ENCODE measurements at regions not wholly inside any gene's neighbourhood (a gene's known extent, or its start where the extent isn't known, plus 50 kb on each side); places are given as distances from the start of the nearest gene placed in this dataset.
A peak's percentile ranks its signal among the peaks of the same experiment; 100 is the strongest.

GRCh38 chr6:150732765-150733539 lies 132.6 kb upstream of the MTHFD1L start:
- no peaks in the 10 kb centered on the region for H3K27me3 ChIP-seq
- H3K36me3 ChIP-seq, result no peaks in the 10 kb centered on the region
- H3K4me1 ChIP-seq, result no peaks in the 10 kb centered on the region
- DNase-seq, result no peak
- no peaks in the 10 kb centered on the region for H3K9me3 ChIP-seq (replicated peaks)
- no peak overlapping the region for H3K27ac ChIP-seq
- no peak overlapping the region for H3K4me3 ChIP-seq

- no peaks in the 10 kb centered on the region for H3K4me1 ChIP-seq
- H3K4me3 ChIP-seq, result no peak overlapping the region
- no peak overlapping the region for H3K27ac ChIP-seq
- H3K9me3 ChIP-seq (replicated peaks), result no peaks in the 10 kb centered on the region
- no peaks in the 10 kb centered on the region for H3K36me3 ChIP-seq
- no peak for DNase-seq
- H3K27me3 ChIP-seq, result no peaks in the 10 kb centered on the region
Observed at GRCh38 chr6:150733726-150734125, 131.8 kb upstream of the MTHFD1L start.

GRCh38 chr6:150734235-150734634 lies 131.3 kb upstream of the MTHFD1L start:
- no peak for DNase-seq

GRCh38 chr6:150735341-150735851 lies 130.1 kb upstream of the MTHFD1L start:
- Histone ChIP-seq H3K4me1 (no peaks in the 10 kb centered on the region), H3K27ac (no peak overlapping the region), H3K4me3 (no peak overlapping the region), H3K36me3 (no peaks in the 10 kb centered on the region), H3K9me3 (replicated peaks) (no peaks in the 10 kb centered on the region), H3K27me3 (no peaks in the 10 kb centered on the region)
- no peak for DNase-seq

More at GRCh38 chr6:150734235-150734634, 131.3 kb upstream of the MTHFD1L start:
- H3K4me3 ChIP-seq, result no peak overlapping the region
- H3K9me3 ChIP-seq (replicated peaks), result no peaks in the 10 kb centered on the region
- H3K27me3 ChIP-seq, result no peaks in the 10 kb centered on the region
- no peak overlapping the region for H3K27ac ChIP-seq
- no peaks in the 10 kb centered on the region for H3K4me1 ChIP-seq
- no peaks in the 10 kb centered on the region for H3K36me3 ChIP-seq

GRCh38 chr6:150738092-150738629 lies 127.3 kb upstream of the MTHFD1L start:
- Histone ChIP-seq H3K4me3 (no peak overlapping the region), H3K36me3 (no peaks in the 10 kb centered on the region), H3K27ac (no peak overlapping the region), H3K27me3 (no peaks in the 10 kb centered on the region), H3K9me3 (replicated peaks) (no peaks in the 10 kb centered on the region), H3K4me1 (no peaks in the 10 kb centered on the region)
- DNase-seq, result no peak

- Histone ChIP-seq H3K9me3 (replicated peaks) (no peaks in the 10 kb centered on the region), H3K27ac (no peak overlapping the region), H3K36me3 (no peaks in the 10 kb centered on the region), H3K27me3 (no peaks in the 10 kb centered on the region), H3K4me1 (no peaks in the 10 kb centered on the region), H3K4me3 (no peak overlapping the region)
- no peak for DNase-seq
Observed at GRCh38 chr6:150739711-150740349, 125.7 kb upstream of the MTHFD1L start.

- no peaks in the 10 kb centered on the region for H3K4me1 ChIP-seq
- no peak for DNase-seq
- H3K36me3 ChIP-seq, result no peaks in the 10 kb centered on the region
- H3K4me3 ChIP-seq, result no peak overlapping the region
- no peaks in the 10 kb centered on the region for H3K9me3 ChIP-seq (replicated peaks)
- no peak overlapping the region for H3K27ac ChIP-seq
- H3K27me3 ChIP-seq, result no peaks in the 10 kb centered on the region
Observed at GRCh38 chr6:150740453-150740852, 125.0 kb upstream of the MTHFD1L start.

GRCh38 chr6:150741633-150742200 lies 123.8 kb upstream of the MTHFD1L start:
- H3K4me3 ChIP-seq, result no peak overlapping the region
- peak in 1 of 2 experiments; percentile 49 for DNase-seq
- H3K4me1 ChIP-seq, result no peaks in the 10 kb centered on the region
- H3K9me3 ChIP-seq (replicated peaks), result no peaks in the 10 kb centered on the region
- no peaks in the 10 kb centered on the region for H3K27me3 ChIP-seq
- H3K27ac ChIP-seq, result no peak overlapping the region
- no peaks in the 10 kb centered on the region for H3K36me3 ChIP-seq

- Histone ChIP-seq H3K27ac (no peak overlapping the region), H3K9me3 (replicated peaks) (no peaks in the 10 kb centered on the region), H3K36me3 (no peaks in the 10 kb centered on the region), H3K4me3 (no peak overlapping the region), H3K4me1 (peaks cover 6% of the 10 kb centered on the region), H3K27me3 (no peaks in the 10 kb centered on the region)
- no peak for DNase-seq
Observed at GRCh38 chr6:150744522-150745260, 120.8 kb upstream of the MTHFD1L start.

- Histone ChIP-seq H3K4me1 (peaks cover 6% of the 10 kb centered on the region), H3K9me3 (replicated peaks) (no peaks in the 10 kb centered on the region), H3K4me3 (no peak overlapping the region), H3K27me3 (no peaks in the 10 kb centered on the region), H3K36me3 (no peaks in the 10 kb centered on the region), H3K27ac (no peak overlapping the region)
- no peak for DNase-seq
Observed at GRCh38 chr6:150745896-150746295, 119.6 kb upstream of the MTHFD1L start.

- no peaks in the 10 kb centered on the region for H3K9me3 ChIP-seq (replicated peaks)
- no peak for DNase-seq
- H3K4me1 ChIP-seq, result peaks cover 12% of the 10 kb centered on the region
- H3K4me3 ChIP-seq, result no peak overlapping the region
- H3K36me3 ChIP-seq, result no peaks in the 10 kb centered on the region
- H3K27me3 ChIP-seq, result no peaks in the 10 kb centered on the region
- no peak overlapping the region for H3K27ac ChIP-seq
Observed at GRCh38 chr6:150747155-150747554, 118.3 kb upstream of the MTHFD1L start.

- DNase-seq, result peak; percentile 22 to 56
- Histone ChIP-seq H3K4me1 (peaks cover 24% of the 10 kb centered on the region), H3K27me3 (no peaks in the 10 kb centered on the region), H3K9me3 (replicated peaks) (no peaks in the 10 kb centered on the region), H3K27ac (no peak overlapping the region), H3K36me3 (no peaks in the 10 kb centered on the region), H3K4me3 (no peak overlapping the region)
Observed at GRCh38 chr6:150749091-150749670, 116.3 kb upstream of the MTHFD1L start.

GRCh38 chr6:150751296-150751695 lies 114.2 kb upstream of the MTHFD1L start:
- H3K4me3 ChIP-seq, result no peak overlapping the region
- no peak overlapping the region for H3K27ac ChIP-seq
- H3K9me3 ChIP-seq (replicated peaks), result no peaks in the 10 kb centered on the region
- no peaks in the 10 kb centered on the region for H3K27me3 ChIP-seq
- H3K36me3 ChIP-seq, result no peaks in the 10 kb centered on the region
- H3K4me1 ChIP-seq, result peaks cover 24% of the 10 kb centered on the region
- DNase-seq, result no peak

- Histone ChIP-seq H3K27me3 (no peaks in the 10 kb centered on the region), H3K9me3 (replicated peaks) (no peaks in the 10 kb centered on the region)
- DNase-seq, result peak; percentile 38 to 75
Observed at GRCh38 chr6:150752409-150752808, 113.1 kb upstream of the MTHFD1L start.

More at GRCh38 chr6:150752409-150752808, 113.1 kb upstream of the MTHFD1L start:
- Histone ChIP-seq H3K36me3 (no peaks in the 10 kb centered on the region), H3K27ac (peak overlapping the region; percentile 36; the same call in 1 of the 2 replicates), H3K4me1 (peaks cover 24% of the 10 kb centered on the region), H3K4me3 (peak overlapping the region; percentile 45)
